Stimulated activated CD4-positive, alpha-beta T cell treated with anti-CD3 and anti-CD28 coated beads, Interleukin-2, amount 100 ng/mL, for 24 hours (primary cell): ENCODE measurements at regions not wholly inside any gene's neighbourhood (a gene's known extent, or its start where the extent isn't known, plus 50 kb on each side); places are given as distances from the start of the nearest gene placed in this dataset.

Experiments
- DNase-seq, 2 donors: peaks; one replicate each; pipeline ENCODE4 v3.0.0-alpha.2; 2020

GRCh38 chr1:222161676-222162075, 386.2 kb downstream of the HHIPL2 start:
- DNase-seq = no peak

GRCh38 chr1:222157612-222158011, 390.3 kb downstream of the HHIPL2 start:
- DNase-seq = no peak

- no peak for DNase-seq
Observed at GRCh38 chr1:222140206-222140605, 398.3 kb upstream of the DUSP10 start.

- no peak for DNase-seq
Observed at GRCh38 chr1:222138095-222138494, 396.2 kb upstream of the DUSP10 start.

- DNase-seq = no peak
Observed at GRCh38 chr1:222136869-222137268, 395.0 kb upstream of the DUSP10 start.

- DNase-seq = no peak
Observed at GRCh38 chr1:222129041-222129440, 387.2 kb upstream of the DUSP10 start.

- no peak for DNase-seq
Observed at GRCh38 chr1:222127526-222128152, 385.8 kb upstream of the DUSP10 start.

GRCh38 chr1:222127096-222127495, 385.2 kb upstream of the DUSP10 start:
- DNase-seq = no peak

- no peak for DNase-seq
Observed at GRCh38 chr1:222126052-222126451, 384.2 kb upstream of the DUSP10 start.

- DNase-seq = no peak
Observed at GRCh38 chr1:222124602-222125001, 382.7 kb upstream of the DUSP10 start.

GRCh38 chr1:222123111-222123510, 381.2 kb upstream of the DUSP10 start:
- no peak for DNase-seq

- DNase-seq = no peak
Observed at GRCh38 chr1:222117809-222118208, 375.9 kb upstream of the DUSP10 start.

GRCh38 chr1:222114536-222115156, 372.8 kb upstream of the DUSP10 start:
- DNase-seq = no peak

GRCh38 chr1:222109836-222110235, 367.9 kb upstream of the DUSP10 start:
- no peak for DNase-seq

GRCh38 chr1:222107975-222108374, 366.1 kb upstream of the DUSP10 start:
- DNase-seq = no peak

GRCh38 chr1:222107267-222107666, 365.4 kb upstream of the DUSP10 start:
- DNase-seq = no peak

- DNase-seq = no peak
Observed at GRCh38 chr1:222106377-222106776, 364.5 kb upstream of the DUSP10 start.

GRCh38 chr1:222105861-222106260, 364.0 kb upstream of the DUSP10 start:
- DNase-seq = no peak

- no peak for DNase-seq
Observed at GRCh38 chr1:222105393-222105737, 363.5 kb upstream of the DUSP10 start.

GRCh38 chr1:222104694-222105392, 363.0 kb upstream of the DUSP10 start:
- DNase-seq = no peak

- DNase-seq = no peak
Observed at GRCh38 chr1:222104097-222104496, 362.2 kb upstream of the DUSP10 start.

- no peak for DNase-seq
Observed at GRCh38 chr1:222099746-222100145, 357.9 kb upstream of the DUSP10 start.

GRCh38 chr1:222098404-222098803, 356.5 kb upstream of the DUSP10 start:
- no peak for DNase-seq

- no peak for DNase-seq
Observed at GRCh38 chr1:222097588-222097987, 355.7 kb upstream of the DUSP10 start.

- DNase-seq = no peak
Observed at GRCh38 chr1:222096883-222097282, 355.0 kb upstream of the DUSP10 start.
